ENCODE measurements at regions not wholly inside any gene's neighbourhood (a gene's known extent, or its start where the extent isn't known, plus 50 kb on each side); places are given as distances from the start of the nearest gene placed in this dataset.

DNA sequence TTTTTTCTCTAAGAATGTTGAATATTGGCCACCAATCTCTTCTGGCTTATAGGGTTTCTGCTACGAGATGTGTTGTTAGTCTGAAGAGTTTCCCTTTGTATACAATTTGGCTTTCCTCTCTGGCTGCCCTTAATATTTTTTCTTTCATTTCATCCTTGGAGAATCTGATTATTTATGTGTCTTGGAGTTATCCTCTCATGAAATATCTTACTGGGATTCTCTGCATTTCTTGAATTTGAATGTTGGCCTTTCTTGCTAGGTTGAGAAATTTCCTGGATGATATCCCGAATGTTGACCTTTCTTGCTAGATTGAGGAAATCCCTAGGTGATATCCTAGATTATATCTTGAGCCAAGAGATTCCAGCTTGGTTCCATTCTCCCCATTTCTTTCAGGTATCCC lies 125.6 kb downstream of the SLC5A7 start:
- TF ChIP-seq, protein P1, sequence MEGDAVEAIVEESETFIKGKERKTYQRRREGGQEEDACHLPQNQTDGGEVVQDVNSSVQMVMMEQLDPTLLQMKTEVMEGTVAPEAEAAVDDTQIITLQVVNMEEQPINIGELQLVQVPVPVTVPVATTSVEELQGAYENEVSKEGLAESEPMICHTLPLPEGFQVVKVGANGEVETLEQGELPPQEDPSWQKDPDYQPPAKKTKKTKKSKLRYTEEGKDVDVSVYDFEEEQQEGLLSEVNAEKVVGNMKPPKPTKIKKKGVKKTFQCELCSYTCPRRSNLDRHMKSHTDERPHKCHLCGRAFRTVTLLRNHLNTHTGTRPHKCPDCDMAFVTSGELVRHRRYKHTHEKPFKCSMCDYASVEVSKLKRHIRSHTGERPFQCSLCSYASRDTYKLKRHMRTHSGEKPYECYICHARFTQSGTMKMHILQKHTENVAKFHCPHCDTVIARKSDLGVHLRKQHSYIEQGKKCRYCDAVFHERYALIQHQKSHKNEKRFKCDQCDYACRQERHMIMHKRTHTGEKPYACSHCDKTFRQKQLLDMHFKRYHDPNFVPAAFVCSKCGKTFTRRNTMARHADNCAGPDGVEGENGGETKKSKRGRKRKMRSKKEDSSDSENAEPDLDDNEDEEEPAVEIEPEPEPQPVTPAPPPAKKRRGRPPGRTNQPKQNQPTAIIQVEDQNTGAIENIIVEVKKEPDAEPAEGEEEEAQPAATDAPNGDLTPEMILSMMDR (IDR thresholded peaks at IDR 0.05) = no peak
- TF ChIP-seq EZH2phosphoT487 (IDR thresholded peaks at IDR 0.05) (no peak), EZH2 (IDR thresholded peaks at IDR 0.05) (no peak)

Data from neural progenitor cell (in vitro differentiated cells).